Gastrocnemius medialis (tissue), 4 donors: ENCODE measurements at regions not wholly inside any gene's neighbourhood (a gene's known extent, or its start where the extent isn't known, plus 50 kb on each side); places are given as distances from the start of the nearest gene placed in this dataset.

ENCODE experiments used
- ATAC-seq, 2 donors: fragments of 150-250 bp; one replicate each; pipeline ENCODE4 v1.9.1; 2016
- DNase-seq, 2 donors: peaks; one replicate each; pipeline ENCODE4 v3.0.0-alpha.2; 2019
- H3K27ac ChIP-seq, 4 donors: fragments of 200-600 bp; sonication (generic); 1 replicate in 1 of 4; 2 replicates in 3 of 4; pipeline ENCODE4 v1.5.1; 2016 to 2018; ENCODE audit warnings: mild to moderate bottlenecking in 2 of 4, moderate library complexity in 1 of 4
- H3K27me3 ChIP-seq, 3 donors: fragments of 200-600 bp; sonication (generic) in 2 of 3; 1 replicate in 1 of 3; 2 replicates in 2 of 3; pipeline versions ENCODE4 v1.5.1 to v1.6.0; 2016 to 2019; ENCODE audit warnings: mild to moderate bottlenecking in 1 of 3, moderate library complexity in 1 of 3
- H3K36me3 ChIP-seq, 2 donors: fragments of 200-600 bp; sonication (generic) in 1 of 2; one replicate each; pipeline ENCODE4 v1.5.1; 2017 to 2018
- H3K4me1 ChIP-seq, 2 donors: fragments of 200-600 bp; sonication (generic) in 1 of 2; one replicate each; pipeline ENCODE4 v1.5.1; 2016 to 2017; ENCODE audit warnings: mild to moderate bottlenecking in 2 of 2
- H3K4me3 ChIP-seq, 4 donors: fragments of 200-600 bp; sonication (generic) in 3 of 4; 1 replicate in 1 of 4; 2 replicates in 3 of 4; pipeline ENCODE4 v1.5.1; 2016 to 2019; ENCODE audit warnings: mild to moderate bottlenecking in 2 of 4
- H3K9me3 ChIP-seq, 3 donors: fragments of 200-600 bp; sonication (generic) in 2 of 3; 1 replicate in 1 of 3; 2 replicates in 2 of 3; pipeline ENCODE4 v1.5.1; 2016 to 2019
- CTCF ChIP-seq, 5 experiments: fragments of 450-650 bp in 3 of 5; fragments of 200-600 bp in 2 of 5; sonication (generic) in 2 of 5; IDR thresholded peaks in 4 of 5; conservative IDR thresholded peaks in 1 of 5; 1 replicate in 4 of 5; 2 replicates in 1 of 5; pipeline ENCODE4 v1.5.1; 2016 to 2019; ENCODE audit warnings: antibody characterized with exemption in 5 of 5, mild to moderate bottlenecking in 3 of 5, moderate library complexity in 3 of 5
- POLR2A ChIP-seq, 2 donors: fragments of 450-650 bp; IDR thresholded peaks; one replicate each; pipeline ENCODE4 v1.6.1; 2017; ENCODE audit warnings: antibody characterized with exemption in 2 of 2, mild to moderate bottlenecking in 2 of 2, moderate library complexity in 2 of 2
- in situ Hi-C, 4 donors: fragments of 200-750 bp; cut with MboI; loops; one replicate each; pipeline versions ENCODE4 v1.15.0 to v1.8.0; 2017; ENCODE audit warnings: low sequenced_read_pairs in 4 of 4
- intact Hi-C: fragments of 100-400 bp; cut with DNase I; formaldehyde crosslinking; loops from one replicate; pipeline ENCODE4 v1.15.1; 2023; ENCODE audit warnings: low total_unique reads

- DNase-seq (no peak), ATAC-seq (no peak)
- H3K27me3 ChIP-seq: no peaks in the 10 kb centered on the region
- no peaks in the 10 kb centered on the region for H3K9me3 ChIP-seq
- in situ Hi-C loops: loop anchor here in 1 of 4 donors (25.0 kb wide), 1 partner anchor 106 kb away; no protein-coding TSS in a partner anchor
- TF ChIP-seq POLR2A (IDR thresholded peaks at IDR 0.05) (no peak), CTCF (IDR thresholded peaks at IDR 0.05 in 4 of 5, conservative IDR thresholded peaks at IDR 0.05 in 1 of 5) (no peak)
- no peaks in the 10 kb centered on the region for H3K36me3 ChIP-seq
- H3K4me1 ChIP-seq: peaks cover 0 to 3% of the 10 kb centered on the region in 2 donors
- no peak overlapping the region for H3K4me3 ChIP-seq
- intact Hi-C loops: no loop called here
- no peak overlapping the region for H3K27ac ChIP-seq
These were observed 70.6 kb upstream of the TCF21 start for GRCh38 chr6:133818320-133818719.

- H3K27me3 ChIP-seq: no peaks in the 10 kb centered on the region
- intact Hi-C loops: no loop called here
- ATAC-seq: no peak
These were observed 68.7 kb upstream of the TCF21 start for GRCh38 chr6:133820208-133820607.

GRCh38 chr6:133827766-133828165, 61.1 kb upstream of the TCF21 start:
- no peak for TF ChIP-seq CTCF (IDR thresholded peaks at IDR 0.05 in 4 of 5, conservative IDR thresholded peaks at IDR 0.05 in 1 of 5)
- no peak for ATAC-seq
- intact Hi-C loops: no loop called here
- Histone ChIP-seq H3K27me3 (no peaks in the 10 kb centered on the region), H3K27ac (no peak overlapping the region), H3K9me3 (no peaks in the 10 kb centered on the region), H3K4me1 (no peaks in the 10 kb centered on the region), H3K36me3 (no peaks in the 10 kb centered on the region), H3K4me3 (no peak overlapping the region)
- in situ Hi-C loops: no loop called here
- no peak for DNase-seq

More at GRCh38 chr6:133820208-133820607, 68.7 kb upstream of the TCF21 start:
- no peak for DNase-seq
- no peaks in the 10 kb centered on the region for H3K9me3 ChIP-seq
- no peak overlapping the region for H3K27ac ChIP-seq
- in situ Hi-C loops: loop anchor here in 1 of 4 donors (25.0 kb wide), 1 partner anchor 108 kb away; no protein-coding TSS in a partner anchor
- H3K36me3 ChIP-seq: no peaks in the 10 kb centered on the region
- no peak for TF ChIP-seq CTCF (IDR thresholded peaks at IDR 0.05 in 4 of 5, conservative IDR thresholded peaks at IDR 0.05 in 1 of 5)
- TF ChIP-seq POLR2A (IDR thresholded peaks at IDR 0.05): no peak
- H3K4me3 ChIP-seq: no peak overlapping the region
- H3K4me1 ChIP-seq: no peaks in the 10 kb centered on the region

GRCh38 chr6:133833949-133834359, 55.0 kb upstream of the TCF21 start:
- intact Hi-C loops (no loop called here), in situ Hi-C loops (no loop called here)

More at GRCh38 chr6:133833949-133834359, 55.0 kb upstream of the TCF21 start:
- Histone ChIP-seq H3K4me3 (no peak overlapping the region), H3K4me1 (no peaks in the 10 kb centered on the region), H3K36me3 (no peaks in the 10 kb centered on the region), H3K27ac (no peak overlapping the region), H3K9me3 (no peaks in the 10 kb centered on the region), H3K27me3 (no peaks in the 10 kb centered on the region)
- DNase-seq (no peak), ATAC-seq (no peak)
- TF ChIP-seq POLR2A (IDR thresholded peaks at IDR 0.05): no peak
- TF ChIP-seq CTCF (IDR thresholded peaks at IDR 0.05 in 4 of 5, conservative IDR thresholded peaks at IDR 0.05 in 1 of 5): no peak
